ENCODE measurements at regions not wholly inside any gene's neighbourhood (a gene's known extent, or its start where the extent isn't known, plus 50 kb on each side); places are given as distances from the start of the nearest gene placed in this dataset.

GRCh38 chr3:94772402-94772801 lies 709.5 kb downstream of the NSUN3 start:
- Histone ChIP-seq H4K20me1 (ENCODE audit: insufficient read depth, low read length) (no peaks in the 10 kb centered on the region), H3K79me2 (ENCODE audit: insufficient read depth, low read length) (no peaks in the 10 kb centered on the region), H3K4me1 (ENCODE audit: insufficient read depth, low read length) (no peaks in the 10 kb centered on the region), H2AFZ (ENCODE audit: low read length) (no peak overlapping the region), H3K9me3 (ENCODE audit: low read depth, low read length) (no peaks in the 10 kb centered on the region), H3K27ac (ENCODE audit: low read depth, low read length) (no peak overlapping the region), H3K27me3 (ENCODE audit: insufficient read depth, low read length) (no peaks in the 10 kb centered on the region), H3K4me3 (ENCODE audit: insufficient read depth, low read length) (no peak overlapping the region), H3K4me2 (ENCODE audit: insufficient read depth, low read length) (no peak overlapping the region), H3K36me3 (ENCODE audit: insufficient read depth, low read length) (no peaks in the 10 kb centered on the region)
- TF ChIP-seq CTCF (IDR thresholded peaks at IDR 0.05; ENCODE audit: extremely low read depth, low read depth, low read length), result no peak
- DNase-seq (ENCODE audit: insufficient read length, low spot score, missing footprints), result no peak

- Histone ChIP-seq H2AFZ (ENCODE audit: low read length) (no peak overlapping the region), H3K79me2 (ENCODE audit: insufficient read depth, low read length) (no peaks in the 10 kb centered on the region), H4K20me1 (ENCODE audit: insufficient read depth, low read length) (no peaks in the 10 kb centered on the region), H3K9me3 (ENCODE audit: low read depth, low read length) (no peaks in the 10 kb centered on the region), H3K4me2 (ENCODE audit: insufficient read depth, low read length) (no peak overlapping the region), H3K36me3 (ENCODE audit: insufficient read depth, low read length) (no peaks in the 10 kb centered on the region), H3K4me1 (ENCODE audit: insufficient read depth, low read length) (no peaks in the 10 kb centered on the region), H3K27me3 (ENCODE audit: insufficient read depth, low read length) (no peaks in the 10 kb centered on the region), H3K27ac (ENCODE audit: low read depth, low read length) (no peak overlapping the region), H3K4me3 (ENCODE audit: insufficient read depth, low read length) (no peak overlapping the region)
- DNase-seq (ENCODE audit: insufficient read length, low spot score, missing footprints), result no peak
- no peak for TF ChIP-seq CTCF (IDR thresholded peaks at IDR 0.05; ENCODE audit: extremely low read depth, low read depth, low read length)
These were observed 712.9 kb downstream of the NSUN3 start for GRCh38 chr3:94775746-94776145.

DNA sequence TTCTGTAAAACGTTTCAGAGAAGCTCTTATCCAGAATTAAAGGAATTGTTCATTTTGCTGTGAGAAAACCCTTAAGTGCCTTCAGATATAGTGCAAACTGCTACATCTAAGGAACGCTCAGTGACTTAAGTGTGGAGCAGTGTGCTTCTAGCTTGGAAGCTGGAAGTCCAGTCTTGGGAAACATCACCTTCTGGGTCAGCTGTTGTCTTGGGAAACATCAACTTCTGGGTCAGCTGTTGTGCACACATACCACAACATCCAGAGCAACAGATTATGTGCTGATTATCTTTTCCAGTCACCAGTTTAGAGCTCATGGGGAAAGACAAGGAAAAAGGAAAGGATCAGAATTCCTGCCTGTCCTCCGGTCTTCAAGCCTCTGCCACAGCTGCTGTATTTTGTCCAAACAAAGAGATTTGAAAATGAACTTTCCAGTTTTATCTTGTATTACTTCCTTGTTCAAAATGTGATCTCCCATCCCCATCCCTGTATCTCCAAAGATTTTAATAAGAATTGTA lies 713.6 kb downstream of the NSUN3 start:
- Histone ChIP-seq H2AFZ (ENCODE audit: low read length) (no peak overlapping the region), H3K36me3 (ENCODE audit: insufficient read depth, low read length) (no peaks in the 10 kb centered on the region), H3K27ac (ENCODE audit: low read depth, low read length) (no peak overlapping the region), H4K20me1 (ENCODE audit: insufficient read depth, low read length) (no peaks in the 10 kb centered on the region), H3K9me3 (ENCODE audit: low read depth, low read length) (no peaks in the 10 kb centered on the region), H3K79me2 (ENCODE audit: insufficient read depth, low read length) (no peaks in the 10 kb centered on the region), H3K27me3 (ENCODE audit: insufficient read depth, low read length) (no peaks in the 10 kb centered on the region), H3K4me3 (ENCODE audit: insufficient read depth, low read length) (no peak overlapping the region), H3K4me1 (ENCODE audit: insufficient read depth, low read length) (no peaks in the 10 kb centered on the region), H3K4me2 (ENCODE audit: insufficient read depth, low read length) (no peak overlapping the region)
- no peak for DNase-seq (ENCODE audit: insufficient read length, low spot score, missing footprints)
- no peak for TF ChIP-seq CTCF (IDR thresholded peaks at IDR 0.05; ENCODE audit: extremely low read depth, low read depth, low read length)

DNA sequence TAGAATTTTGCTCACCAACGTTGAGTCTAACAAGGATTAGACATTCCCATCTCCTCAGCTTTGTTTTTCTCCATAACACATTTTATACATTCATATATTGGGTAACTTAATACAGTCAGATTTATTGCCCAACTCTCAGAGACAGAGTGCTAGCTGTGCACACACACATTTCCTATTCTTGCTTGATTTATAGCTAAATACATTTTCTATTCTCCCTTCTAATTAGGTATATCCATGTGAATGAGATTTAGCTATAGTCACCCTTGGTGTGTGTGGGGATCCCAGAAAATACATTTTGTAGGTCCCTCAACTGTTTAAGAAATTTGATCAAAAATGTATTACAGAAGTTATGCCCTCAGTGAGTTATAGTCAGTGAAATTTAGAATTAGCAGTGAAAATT lies 715.4 kb downstream of the NSUN3 start:
- Histone ChIP-seq H3K4me2 (ENCODE audit: insufficient read depth, low read length) (no peak overlapping the region), H3K36me3 (ENCODE audit: insufficient read depth, low read length) (no peaks in the 10 kb centered on the region), H3K27ac (ENCODE audit: low read depth, low read length) (no peak overlapping the region), H3K4me1 (ENCODE audit: insufficient read depth, low read length) (no peaks in the 10 kb centered on the region), H3K79me2 (ENCODE audit: insufficient read depth, low read length) (no peaks in the 10 kb centered on the region), H4K20me1 (ENCODE audit: insufficient read depth, low read length) (no peaks in the 10 kb centered on the region), H3K9me3 (ENCODE audit: low read depth, low read length) (peaks cover 1% of the 10 kb centered on the region), H2AFZ (ENCODE audit: low read length) (no peak overlapping the region), H3K27me3 (ENCODE audit: insufficient read depth, low read length) (no peaks in the 10 kb centered on the region), H3K4me3 (ENCODE audit: insufficient read depth, low read length) (no peak overlapping the region)
- no peak for TF ChIP-seq CTCF (IDR thresholded peaks at IDR 0.05; ENCODE audit: extremely low read depth, low read depth, low read length)
- no peak for DNase-seq (ENCODE audit: insufficient read length, low spot score, missing footprints)

All from osteoblast (primary cell).